ENCODE measurements at regions not wholly inside any gene's neighbourhood (a gene's known extent, or its start where the extent isn't known, plus 50 kb on each side); places are given as distances from the start of the nearest gene placed in this dataset.

- no peak for TF ChIP-seq CTCF (IDR thresholded peaks at IDR 0.05)
- no peak for TF ChIP-seq POLR2A (IDR thresholded peaks at IDR 0.05)
- intact Hi-C loops (cut with DNase I): no loop called here
- Histone ChIP-seq H3K9me3 (no peaks in the 10 kb centered on the region), H3K27ac (no peak overlapping the region), H3K4me1 (no peaks in the 10 kb centered on the region), H3K27me3 (no peaks in the 10 kb centered on the region), H3K4me3 (replicated peaks in 1 of 3) (no peak overlapping the region), H3K36me3 (no peaks in the 10 kb centered on the region)
- no peak for DNase-seq
- WGBS, 2 donors: 70 to 82% methylated on average over 7 of the region's 7 CpGs
These were observed 164.3 kb upstream of the APCDD1 start for GRCh38 chr18:10289951-10290637.

DNA sequence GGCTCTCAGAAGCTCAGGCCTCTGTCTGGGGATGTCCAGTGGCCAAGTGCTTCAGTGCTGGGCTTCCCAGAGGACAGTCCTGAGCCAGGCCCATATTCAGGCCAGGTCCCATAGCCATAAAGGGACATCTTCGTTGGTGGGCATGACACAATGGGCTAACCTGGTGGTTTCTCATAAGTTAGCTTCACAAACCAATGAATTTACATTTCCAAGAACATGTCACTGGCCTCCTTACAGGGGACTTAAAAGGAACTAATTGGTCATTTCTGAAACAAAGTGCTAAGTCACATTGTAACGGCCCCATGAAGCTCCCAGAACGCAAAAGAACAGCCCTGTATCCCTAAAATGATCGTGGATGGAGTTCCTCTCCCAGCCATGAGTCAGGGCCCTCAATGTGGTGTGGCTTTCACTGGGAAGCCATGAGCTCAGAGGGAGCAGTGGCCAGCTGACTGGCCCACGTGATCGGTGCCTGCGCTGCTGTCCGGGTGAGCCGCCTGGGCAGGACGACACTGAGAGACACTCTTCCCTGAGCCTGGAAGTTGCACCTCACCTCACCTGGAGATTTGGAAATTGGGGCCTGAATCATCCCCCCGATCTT, 163.7 kb upstream of the APCDD1 start:
- no peaks in the 10 kb centered on the region for H3K27me3 ChIP-seq
- 74 to 82% methylated on average over 5 to 8 of the region's 11 CpGs for WGBS, 2 donors
- DNase-seq: no peak
- intact Hi-C loops (cut with DNase I): no loop called here
- no peak overlapping the region for H3K27ac ChIP-seq
- no peak for TF ChIP-seq POLR2A (IDR thresholded peaks at IDR 0.05)
- H3K4me1 ChIP-seq: no peaks in the 10 kb centered on the region
- no peak overlapping the region for H3K4me3 ChIP-seq (replicated peaks in 1 of 3)
- no peaks in the 10 kb centered on the region for H3K9me3 ChIP-seq
- H3K36me3 ChIP-seq: no peaks in the 10 kb centered on the region

DNA sequence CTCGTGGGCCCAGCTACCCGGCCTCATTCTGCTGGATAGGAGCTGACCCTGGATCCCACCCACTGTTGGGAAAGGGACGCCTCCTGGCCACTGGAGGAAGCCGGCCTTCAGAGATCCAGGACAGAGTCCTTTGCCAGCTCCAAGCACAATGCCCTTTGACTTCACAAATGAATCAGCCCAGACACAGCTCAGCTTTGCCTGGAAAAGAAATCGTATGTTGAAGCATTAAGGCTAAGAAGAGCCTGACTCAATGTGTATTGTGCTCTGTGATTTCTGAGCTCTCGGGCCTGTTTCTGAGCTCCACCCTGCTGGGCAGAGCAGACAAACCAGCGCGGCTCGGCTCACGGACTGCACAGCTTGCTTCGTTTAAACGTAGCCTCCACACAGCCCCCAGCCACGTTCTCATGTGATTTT, 162.9 kb upstream of the APCDD1 start:
- Histone ChIP-seq H3K36me3 (no peaks in the 10 kb centered on the region), H3K4me1 (no peaks in the 10 kb centered on the region), H3K9me3 (no peaks in the 10 kb centered on the region), H3K27me3 (no peaks in the 10 kb centered on the region), H3K4me3 (replicated peaks in 1 of 3) (no peak overlapping the region), H3K27ac (no peak overlapping the region)
- TF ChIP-seq CTCF (IDR thresholded peaks at IDR 0.05) (no peak), POLR2A (IDR thresholded peaks at IDR 0.05) (no peak)
- WGBS, 2 donors: 75 to 82% methylated on average over 13 of the region's 13 CpGs
- intact Hi-C loops (cut with DNase I): no loop called here
- no peak for DNase-seq

DNA sequence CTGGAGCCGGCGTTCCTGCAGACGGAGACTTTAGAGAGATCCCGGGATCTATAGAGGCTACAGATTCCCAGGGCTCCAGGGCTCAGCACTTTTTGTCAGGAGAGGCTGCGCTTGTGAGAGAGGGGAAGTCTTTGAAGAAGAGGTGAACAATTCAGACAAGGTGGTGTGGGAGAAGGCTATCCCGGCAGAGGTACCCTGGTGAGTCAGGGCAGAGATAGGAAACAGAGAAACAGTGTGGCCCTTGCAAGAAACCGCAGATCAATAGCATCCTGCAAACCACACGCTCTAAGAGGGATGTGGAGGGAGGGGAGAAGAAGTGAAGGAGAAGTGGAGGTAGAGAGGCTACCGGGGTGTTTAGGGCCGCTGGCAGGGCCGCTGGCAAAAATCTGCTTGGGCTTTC, 160.5 kb upstream of the APCDD1 start:
- no peak for DNase-seq
- H3K4me1 ChIP-seq: no peaks in the 10 kb centered on the region
- no peak overlapping the region for H3K4me3 ChIP-seq (replicated peaks in 1 of 3)
- no peaks in the 10 kb centered on the region for H3K36me3 ChIP-seq
- H3K27ac ChIP-seq: no peak overlapping the region
- no peak for TF ChIP-seq POLR2A (IDR thresholded peaks at IDR 0.05)
- no peak for TF ChIP-seq CTCF (IDR thresholded peaks at IDR 0.05)
- no peaks in the 10 kb centered on the region for H3K9me3 ChIP-seq
- WGBS, 2 donors: 94 to 96% methylated on average over 11 of the region's 11 CpGs
- intact Hi-C loops (cut with DNase I): no loop called here
- no peaks in the 10 kb centered on the region for H3K27me3 ChIP-seq

GRCh38 chr18:10295751-10296150, 158.7 kb upstream of the APCDD1 start:
- no peaks in the 10 kb centered on the region for H3K4me1 ChIP-seq
- no peak overlapping the region for H3K4me3 ChIP-seq (replicated peaks in 1 of 3)
- no peaks in the 10 kb centered on the region for H3K9me3 ChIP-seq
- H3K27ac ChIP-seq: no peak overlapping the region
- no peaks in the 10 kb centered on the region for H3K36me3 ChIP-seq
- H3K27me3 ChIP-seq: no peaks in the 10 kb centered on the region
- WGBS, 2 donors: 82 to 95% methylated on average over 2 of the region's 2 CpGs
- TF ChIP-seq POLR2A (IDR thresholded peaks at IDR 0.05) (no peak), CTCF (IDR thresholded peaks at IDR 0.05) (no peak)
- intact Hi-C loops (cut with DNase I): no loop called here
- DNase-seq: no peak
